ENCODE measurements at regions not wholly inside any gene's neighbourhood (a gene's known extent, or its start where the extent isn't known, plus 50 kb on each side); places are given as distances from the start of the nearest gene placed in this dataset.

DNA sequence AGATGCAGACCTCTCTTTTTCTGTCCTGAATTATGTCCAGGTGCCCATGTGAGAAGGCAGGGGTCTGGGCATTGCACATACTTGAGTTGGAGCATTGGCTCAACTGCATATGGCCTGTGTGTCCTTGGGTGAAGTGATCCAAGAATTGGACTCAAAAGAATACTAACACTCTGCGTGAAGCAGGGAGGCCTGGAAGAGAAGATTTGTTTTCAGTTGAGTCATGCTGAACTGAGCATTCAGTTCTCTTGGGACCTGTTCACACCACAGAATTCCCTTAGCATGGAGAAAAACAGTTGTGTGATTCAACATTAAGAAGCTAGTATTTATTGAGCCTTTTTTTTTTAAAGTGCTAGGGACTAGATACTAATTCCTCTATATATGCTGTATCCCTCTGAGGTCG is 164.7 kb upstream of the TBX3 start:
- no peaks in the 10 kb centered on the region for H3K4me1 Mint-ChIP-seq (ENCODE audit: unreplicated experiment)
- no peaks in the 10 kb centered on the region for H3K36me3 Mint-ChIP-seq (ENCODE audit: low read depth, unreplicated experiment)
- TF ChIP-seq CTCF (IDR thresholded peaks at IDR 0.05; ENCODE audit: unreplicated experiment), result no peak
- H3K27me3 Mint-ChIP-seq (ENCODE audit: unreplicated experiment), result peaks cover 5% of the 10 kb centered on the region
- no peak overlapping the region for H3K27ac Mint-ChIP-seq (ENCODE audit: unreplicated experiment)
- H3K9me3 Mint-ChIP-seq (ENCODE audit: unreplicated experiment), result no peaks in the 10 kb centered on the region
- no peak for DNase-seq (ENCODE audit: low spot score)
- no peak overlapping the region for H3K4me3 Mint-ChIP-seq (ENCODE audit: unreplicated experiment)

DNA sequence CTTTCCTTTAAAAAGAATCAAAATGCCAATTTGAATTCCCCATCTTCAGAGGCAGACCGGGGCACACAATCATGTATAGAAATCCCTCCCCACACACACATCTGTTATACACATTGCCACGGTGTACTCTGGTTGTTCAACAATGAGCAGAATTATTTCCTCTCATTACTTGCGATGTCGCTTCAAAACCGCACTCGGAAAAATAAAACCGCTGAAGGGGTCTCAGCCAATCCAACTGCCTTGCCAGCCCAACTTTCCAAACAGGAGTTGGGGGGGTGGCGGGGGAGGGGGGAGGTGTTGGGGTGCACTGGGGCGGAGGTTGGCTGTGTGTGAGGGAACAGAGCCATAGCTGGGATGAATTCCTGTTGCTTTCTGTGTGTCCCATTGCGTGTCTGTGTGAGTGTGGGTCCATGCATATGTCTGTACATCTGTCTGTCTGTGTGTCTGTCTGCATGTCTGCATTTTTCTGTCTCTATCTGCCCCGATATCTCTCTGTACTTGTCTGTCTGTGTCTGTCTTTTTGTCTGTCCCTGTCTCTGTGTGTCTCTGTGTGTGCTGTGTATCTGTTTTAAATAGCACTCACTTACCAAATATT is 163.6 kb upstream of the TBX3 start:
- no peak for DNase-seq (ENCODE audit: low spot score)
- H3K4me1 Mint-ChIP-seq (ENCODE audit: unreplicated experiment), result no peaks in the 10 kb centered on the region
- no peak overlapping the region for H3K4me3 Mint-ChIP-seq (ENCODE audit: unreplicated experiment)
- H3K27ac Mint-ChIP-seq (ENCODE audit: unreplicated experiment), result no peak overlapping the region
- no peaks in the 10 kb centered on the region for H3K9me3 Mint-ChIP-seq (ENCODE audit: unreplicated experiment)
- H3K27me3 Mint-ChIP-seq (ENCODE audit: unreplicated experiment), result peaks cover 5% of the 10 kb centered on the region
- TF ChIP-seq CTCF (IDR thresholded peaks at IDR 0.05; ENCODE audit: unreplicated experiment), result no peak
- H3K36me3 Mint-ChIP-seq (ENCODE audit: low read depth, unreplicated experiment), result no peaks in the 10 kb centered on the region

GRCh38 chr12:114846771-114847170 is 162.8 kb upstream of the TBX3 start:
- H3K9me3 Mint-ChIP-seq (ENCODE audit: unreplicated experiment), result no peaks in the 10 kb centered on the region
- peaks cover 5% of the 10 kb centered on the region for H3K27me3 Mint-ChIP-seq (ENCODE audit: unreplicated experiment)
- H3K4me3 Mint-ChIP-seq (ENCODE audit: unreplicated experiment), result no peak overlapping the region
- no peak for TF ChIP-seq CTCF (IDR thresholded peaks at IDR 0.05; ENCODE audit: unreplicated experiment)
- H3K36me3 Mint-ChIP-seq (ENCODE audit: low read depth, unreplicated experiment), result no peaks in the 10 kb centered on the region
- H3K4me1 Mint-ChIP-seq (ENCODE audit: unreplicated experiment), result no peaks in the 10 kb centered on the region
- DNase-seq (ENCODE audit: low spot score), result no peak
- no peak overlapping the region for H3K27ac Mint-ChIP-seq (ENCODE audit: unreplicated experiment)

GRCh38 chr12:114841557-114842251 is 157.7 kb upstream of the TBX3 start:
- DNase-seq (ENCODE audit: low spot score), result no peak
- no peak for TF ChIP-seq CTCF (IDR thresholded peaks at IDR 0.05; ENCODE audit: unreplicated experiment)
- Mint-ChIP-seq H3K4me3 (ENCODE audit: unreplicated experiment) (no peak overlapping the region), H3K36me3 (ENCODE audit: low read depth, unreplicated experiment) (no peaks in the 10 kb centered on the region), H3K27me3 (ENCODE audit: unreplicated experiment) (peaks cover 2% of the 10 kb centered on the region), H3K27ac (ENCODE audit: unreplicated experiment) (no peak overlapping the region), H3K9me3 (ENCODE audit: unreplicated experiment) (no peaks in the 10 kb centered on the region), H3K4me1 (ENCODE audit: unreplicated experiment) (no peaks in the 10 kb centered on the region)

GRCh38 chr12:114838480-114838879 is 154.5 kb upstream of the TBX3 start:
- no peaks in the 10 kb centered on the region for H3K4me1 Mint-ChIP-seq (ENCODE audit: unreplicated experiment)
- H3K4me3 Mint-ChIP-seq (ENCODE audit: unreplicated experiment), result no peak overlapping the region
- no peak for DNase-seq (ENCODE audit: low spot score)
- H3K27me3 Mint-ChIP-seq (ENCODE audit: unreplicated experiment), result no peaks in the 10 kb centered on the region
- no peaks in the 10 kb centered on the region for H3K36me3 Mint-ChIP-seq (ENCODE audit: low read depth, unreplicated experiment)
- TF ChIP-seq CTCF (IDR thresholded peaks at IDR 0.05; ENCODE audit: unreplicated experiment), result no peak
- H3K27ac Mint-ChIP-seq (ENCODE audit: unreplicated experiment), result no peak overlapping the region
- H3K9me3 Mint-ChIP-seq (ENCODE audit: unreplicated experiment), result no peaks in the 10 kb centered on the region
